ENCODE measurements at regions not wholly inside any gene's neighbourhood (a gene's known extent, or its start where the extent isn't known, plus 50 kb on each side); places are given as distances from the start of the nearest gene placed in this dataset.
"Not testable (repeated sequence)": the region's sequence is repeated elsewhere in the genome, so short reads cannot be mapped to it uniquely, and the experiment has no call there.

- no peak for DNase-seq (ENCODE audit: low spot score)
Observed at GRCh38 chr1:67530071-67530470, 99.9 kb upstream of the SERBP1 start.

GRCh38 chr1:67532452-67533216, 102.4 kb upstream of the SERBP1 start:
- peak; percentile 80 for DNase-seq (ENCODE audit: low spot score)

- no peak for DNase-seq (ENCODE audit: low spot score)
Observed at GRCh38 chr1:67534627-67535065, 104.4 kb upstream of the SERBP1 start.

GRCh38 chr1:67535474-67535873, 105.3 kb upstream of the SERBP1 start:
- peak; percentile 89 for DNase-seq (ENCODE audit: low spot score)

GRCh38 chr1:67536957-67537666, 106.9 kb upstream of the SERBP1 start:
- DNase-seq (ENCODE audit: low spot score): peak; percentile 28

GRCh38 chr1:67537667-67538018, 107.4 kb upstream of the SERBP1 start:
- DNase-seq (ENCODE audit: low spot score): no peak

GRCh38 chr1:67540025-67540732, 110.0 kb upstream of the SERBP1 start:
- DNase-seq (ENCODE audit: low spot score): no peak

- no peak for DNase-seq (ENCODE audit: low spot score)
Observed at GRCh38 chr1:67540733-67541125, 110.5 kb upstream of the SERBP1 start.

GRCh38 chr1:67542747-67543146, 112.5 kb upstream of the SERBP1 start:
- no peak for DNase-seq (ENCODE audit: low spot score)

GRCh38 chr1:67544921-67545320, 114.7 kb upstream of the SERBP1 start:
- no peak for DNase-seq (ENCODE audit: low spot score)

- no peak for DNase-seq (ENCODE audit: low spot score)
Observed at GRCh38 chr1:67545364-67545763, 115.2 kb upstream of the SERBP1 start.

GRCh38 chr1:67551375-67551774, 121.2 kb upstream of the SERBP1 start:
- DNase-seq (ENCODE audit: low spot score): no peak

GRCh38 chr1:67552336-67552759, 122.1 kb upstream of the SERBP1 start:
- peak; percentile 27 for DNase-seq (ENCODE audit: low spot score)

- not testable (repeated sequence) for DNase-seq (ENCODE audit: low spot score)
Observed at GRCh38 chr1:67554204-67554603, 124.0 kb upstream of the SERBP1 start.

GRCh38 chr1:67555461-67556296, 125.5 kb upstream of the SERBP1 start:
- no peak for DNase-seq (ENCODE audit: low spot score)

GRCh38 chr1:67556297-67556900, 126.2 kb upstream of the SERBP1 start:
- DNase-seq (ENCODE audit: low spot score): no peak

- no peak for DNase-seq (ENCODE audit: low spot score)
Observed at GRCh38 chr1:67557696-67558448, 127.1 kb upstream of the GADD45A start.

GRCh38 chr1:67558449-67559193, 126.4 kb upstream of the GADD45A start:
- no peak for DNase-seq (ENCODE audit: low spot score)

GRCh38 chr1:67559222-67559700, 125.7 kb upstream of the GADD45A start:
- no peak for DNase-seq (ENCODE audit: low spot score)

Data from NAMALWA (cell line).